B cell (primary cell): ENCODE measurements at regions not wholly inside any gene's neighbourhood (a gene's known extent, or its start where the extent isn't known, plus 50 kb on each side); places are given as distances from the start of the nearest gene placed in this dataset.
"Not testable (repeated sequence)": the region's sequence is repeated elsewhere in the genome, so short reads cannot be mapped to it uniquely, and the experiment has no call there.

Experiments
- EZH2 ChIP-seq: IDR thresholded peaks from 2 replicates; pipeline ENCODE4 v1.6.1; 2012; ENCODE audit warnings: borderline replicate concordance, low read depth, mild to moderate bottlenecking, moderate library complexity, low read length; ENCODE audit not compliant: insufficient read depth, poor library complexity, severe bottlenecking
- TF ChIP-seq, protein P1 (sequence below): fragments of 200-600 bp; IDR thresholded peaks from one replicate; pipeline ENCODE4 v1.8.0; 2022; ENCODE audit warnings: antibody characterized with exemption, mild to moderate bottlenecking

DNA sequence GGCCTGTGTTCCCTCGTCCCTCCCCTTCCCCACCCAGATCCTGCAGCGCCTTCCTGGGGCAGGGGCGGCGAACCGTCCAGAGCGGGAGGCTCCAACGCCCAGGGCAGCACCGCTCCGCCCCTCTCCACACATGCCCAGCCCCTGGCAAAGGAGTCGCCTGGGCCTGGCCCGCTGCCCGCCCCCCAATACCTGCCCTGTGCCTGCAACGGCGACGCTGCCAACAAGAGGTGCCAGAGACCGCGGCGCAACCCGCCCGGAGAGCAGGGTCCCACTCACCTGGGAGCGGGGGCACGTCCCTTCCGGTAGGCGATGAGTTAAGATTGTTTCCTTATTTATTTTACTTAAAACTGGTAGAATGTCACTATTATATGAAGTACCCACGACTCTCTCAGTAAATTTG, 77.5 kb upstream of the ZNG1F start:
- TF ChIP-seq, protein P1, sequence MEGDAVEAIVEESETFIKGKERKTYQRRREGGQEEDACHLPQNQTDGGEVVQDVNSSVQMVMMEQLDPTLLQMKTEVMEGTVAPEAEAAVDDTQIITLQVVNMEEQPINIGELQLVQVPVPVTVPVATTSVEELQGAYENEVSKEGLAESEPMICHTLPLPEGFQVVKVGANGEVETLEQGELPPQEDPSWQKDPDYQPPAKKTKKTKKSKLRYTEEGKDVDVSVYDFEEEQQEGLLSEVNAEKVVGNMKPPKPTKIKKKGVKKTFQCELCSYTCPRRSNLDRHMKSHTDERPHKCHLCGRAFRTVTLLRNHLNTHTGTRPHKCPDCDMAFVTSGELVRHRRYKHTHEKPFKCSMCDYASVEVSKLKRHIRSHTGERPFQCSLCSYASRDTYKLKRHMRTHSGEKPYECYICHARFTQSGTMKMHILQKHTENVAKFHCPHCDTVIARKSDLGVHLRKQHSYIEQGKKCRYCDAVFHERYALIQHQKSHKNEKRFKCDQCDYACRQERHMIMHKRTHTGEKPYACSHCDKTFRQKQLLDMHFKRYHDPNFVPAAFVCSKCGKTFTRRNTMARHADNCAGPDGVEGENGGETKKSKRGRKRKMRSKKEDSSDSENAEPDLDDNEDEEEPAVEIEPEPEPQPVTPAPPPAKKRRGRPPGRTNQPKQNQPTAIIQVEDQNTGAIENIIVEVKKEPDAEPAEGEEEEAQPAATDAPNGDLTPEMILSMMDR, result not testable (repeated sequence)
- not testable (repeated sequence) for TF ChIP-seq EZH2
